Adrenal gland (tissue), 9 donors: ENCODE measurements at regions not wholly inside any gene's neighbourhood (a gene's known extent, or its start where the extent isn't known, plus 50 kb on each side); places are given as distances from the start of the nearest gene placed in this dataset.

Experiments
- DNase-seq, 7 donors: peaks; one replicate each; pipeline ENCODE4 v3.0.0-alpha.2; 2019 to 2020
- H3K27ac ChIP-seq, 5 donors: fragments of 200-600 bp; sonication (generic) in 4 of 5; 1 replicate in 3 of 5; 2 replicates in 2 of 5; pipeline versions ENCODE4 v1.5.1 to v1.8.0; 2016 to 2020; ENCODE audit warnings: mild to moderate bottlenecking in 1 of 5
- H3K27me3 ChIP-seq: fragments of 200-600 bp; 2 replicates; pipeline ENCODE4 v1.8.0; 2021
- H3K36me3 ChIP-seq, 2 donors: fragments of 200-600 bp; replicated peaks in 1 of 2; 1 replicate in 1 of 2; 2 replicates in 1 of 2; pipeline versions ENCODE4 v1.5.1 to v1.8.0; 2018 to 2022
- H3K4me1 ChIP-seq, 2 donors: fragments of 200-600 bp; replicated peaks in 1 of 2; 1 replicate in 1 of 2; 2 replicates in 1 of 2; pipeline versions ENCODE4 v1.5.1 to v1.8.0; 2018 to 2021
- H3K4me3 ChIP-seq, 4 donors: fragments of 200-600 bp; sonication (generic) in 3 of 4; one replicate each; pipeline ENCODE4 v1.5.1; 2016 to 2018
- H3K9me3 ChIP-seq, 3 donors: fragments of 200-600 bp; sonication (generic) in 1 of 3; replicated peaks in 1 of 3; 1 replicate in 2 of 3; 2 replicates in 1 of 3; pipeline versions ENCODE4 v1.5.1 to v1.8.0; 2016 to 2021
- POLR2A ChIP-seq, 2 donors: fragments of 450-650 bp; IDR thresholded peaks; one replicate each; pipeline ENCODE4 v1.6.1; 2017; ENCODE audit warnings: antibody characterized with exemption in 2 of 2, mild to moderate bottlenecking in 2 of 2, moderate library complexity in 1 of 2
- WGBS, 4 donors: extraction: QIAGEN DNeasy Blood & Tissue Kit in 2 of 4; methylation state at CpG; one replicate each; pipeline versions ENCODE4 v1.1.5 to v1.1.7; 2013 to 2017; 5-methylcytosine and 5-hydroxymethylcytosine counted together
- intact Hi-C, 2 donors: fragments of 100-400 bp; cut with DNase I; formaldehyde crosslinking; loops; one replicate each; pipeline versions ENCODE4 v1.14.1 to v1.15.0; 2022 to 2023
- TF ChIP-seq, protein P1 (sequence below), 6 experiments: fragments of 450-650 bp in 4 of 6; fragments of 200-600 bp in 2 of 6; sonication (generic) in 1 of 6; IDR thresholded peaks; 1 replicate in 5 of 6; 2 replicates in 1 of 6; pipeline versions ENCODE4 v1.5.1 to v1.8.0; 2016 to 2021; ENCODE audit warnings: antibody characterized with exemption in 6 of 6, mild to moderate bottlenecking in 2 of 6, moderate library complexity in 1 of 6
- donor health status: healthy with polysubstance abuse.
- donor health status: Bipolar disorder and iron deficiency.
- donor health status: DM: yes; HTN: yes; CAD: no.
- donor health status: DM: no; HTN: no; CAD: no.
- donor health status: DM: no; HTN: no; CAD: no.

DNA sequence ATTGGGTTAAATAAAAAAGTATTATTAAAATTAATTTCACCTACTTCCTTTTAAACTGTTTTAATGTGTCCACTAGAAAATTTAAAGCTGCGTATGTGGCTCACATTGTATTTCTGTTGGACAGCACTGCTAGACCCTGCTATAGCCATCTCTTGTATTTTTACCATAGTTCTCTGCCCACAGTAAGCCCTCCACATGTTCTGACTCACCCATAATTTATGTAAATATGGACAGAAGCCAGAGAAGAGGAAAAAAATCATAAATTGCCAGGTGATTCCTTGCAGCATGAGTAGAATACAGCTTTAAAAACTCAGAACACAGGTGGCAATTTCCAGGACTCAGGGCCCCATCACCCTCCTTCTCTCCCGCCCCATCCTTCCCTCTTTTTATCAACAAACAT lies 142.4 kb upstream of the MEX3C start:
- no peaks in the 10 kb centered on the region for H3K9me3 ChIP-seq
- TF ChIP-seq POLR2A (IDR thresholded peaks at IDR 0.05) = no peak
- TF ChIP-seq, protein P1, sequence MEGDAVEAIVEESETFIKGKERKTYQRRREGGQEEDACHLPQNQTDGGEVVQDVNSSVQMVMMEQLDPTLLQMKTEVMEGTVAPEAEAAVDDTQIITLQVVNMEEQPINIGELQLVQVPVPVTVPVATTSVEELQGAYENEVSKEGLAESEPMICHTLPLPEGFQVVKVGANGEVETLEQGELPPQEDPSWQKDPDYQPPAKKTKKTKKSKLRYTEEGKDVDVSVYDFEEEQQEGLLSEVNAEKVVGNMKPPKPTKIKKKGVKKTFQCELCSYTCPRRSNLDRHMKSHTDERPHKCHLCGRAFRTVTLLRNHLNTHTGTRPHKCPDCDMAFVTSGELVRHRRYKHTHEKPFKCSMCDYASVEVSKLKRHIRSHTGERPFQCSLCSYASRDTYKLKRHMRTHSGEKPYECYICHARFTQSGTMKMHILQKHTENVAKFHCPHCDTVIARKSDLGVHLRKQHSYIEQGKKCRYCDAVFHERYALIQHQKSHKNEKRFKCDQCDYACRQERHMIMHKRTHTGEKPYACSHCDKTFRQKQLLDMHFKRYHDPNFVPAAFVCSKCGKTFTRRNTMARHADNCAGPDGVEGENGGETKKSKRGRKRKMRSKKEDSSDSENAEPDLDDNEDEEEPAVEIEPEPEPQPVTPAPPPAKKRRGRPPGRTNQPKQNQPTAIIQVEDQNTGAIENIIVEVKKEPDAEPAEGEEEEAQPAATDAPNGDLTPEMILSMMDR (IDR thresholded peaks at IDR 0.05) = no peak
- intact Hi-C loops = no loop called here
- DNase-seq = no peak
- no peaks in the 10 kb centered on the region for H3K27me3 ChIP-seq
- no peak overlapping the region for H3K27ac ChIP-seq
- H3K4me1 ChIP-seq = no peaks in the 10 kb centered on the region
- no peaks in the 10 kb centered on the region for H3K36me3 ChIP-seq
- WGBS, 4 donors = 83 to 93% (median 85%) methylated on average over 2 of the region's 2 CpGs
- H3K4me3 ChIP-seq = no peak overlapping the region

DNA sequence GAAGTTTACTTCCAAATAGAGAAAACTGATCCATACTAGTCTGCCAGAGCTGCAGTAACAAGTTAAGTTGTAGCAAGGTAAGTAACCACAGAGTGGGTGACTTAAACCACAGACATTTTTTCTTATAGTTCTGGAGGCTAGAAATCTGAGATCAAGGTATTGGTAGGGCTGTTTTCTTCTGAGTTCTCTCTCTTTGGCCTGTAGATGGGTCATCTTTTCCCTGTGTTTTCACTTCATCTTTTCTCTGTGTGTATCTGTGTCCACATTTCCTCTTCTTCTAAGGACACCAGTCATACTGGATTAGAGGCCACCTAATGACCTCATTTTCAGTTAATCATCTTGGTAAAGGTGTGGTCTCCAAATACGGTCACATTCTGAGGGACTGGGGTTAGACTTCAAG lies 142.9 kb upstream of the MEX3C start:
- DNase-seq = no peak
- no peaks in the 10 kb centered on the region for H3K36me3 ChIP-seq
- WGBS, 4 donors = 62 to 84% (median 74%) methylated on average over 1 of the region's 1 CpG
- no peaks in the 10 kb centered on the region for H3K9me3 ChIP-seq
- no peaks in the 10 kb centered on the region for H3K27me3 ChIP-seq
- no peak for TF ChIP-seq POLR2A (IDR thresholded peaks at IDR 0.05)
- TF ChIP-seq, protein P1 (IDR thresholded peaks at IDR 0.05) = no peak
- H3K4me3 ChIP-seq = no peak overlapping the region
- no peak overlapping the region for H3K27ac ChIP-seq
- no peaks in the 10 kb centered on the region for H3K4me1 ChIP-seq
- intact Hi-C loops = no loop called here

DNA sequence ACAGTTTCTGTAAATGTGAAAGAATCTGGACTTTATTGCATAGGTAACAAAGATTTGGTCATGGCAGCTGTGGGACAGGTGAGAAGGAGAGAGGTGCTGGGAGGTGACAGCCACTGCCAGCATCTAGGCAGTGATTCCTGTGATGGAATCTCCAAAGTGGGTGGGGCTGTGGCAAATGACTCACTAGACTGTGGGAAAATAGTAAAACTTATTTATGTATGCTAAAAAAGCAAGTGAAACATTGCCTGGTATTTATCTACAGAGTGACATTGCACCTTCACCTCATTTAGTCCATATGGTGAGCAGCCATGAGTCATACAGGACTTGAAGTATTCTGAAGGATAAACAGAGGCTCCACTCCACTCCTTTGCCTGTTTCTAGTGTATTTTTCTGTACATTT lies 145.3 kb upstream of the MEX3C start:
- Histone ChIP-seq H3K4me3 (no peak overlapping the region), H3K27me3 (no peaks in the 10 kb centered on the region), H3K4me1 (no peaks in the 10 kb centered on the region), H3K27ac (no peak overlapping the region), H3K9me3 (no peaks in the 10 kb centered on the region), H3K36me3 (no peaks in the 10 kb centered on the region)
- DNase-seq = no peak
- intact Hi-C loops = no loop called here
- TF ChIP-seq, protein P1 (IDR thresholded peaks at IDR 0.05) = no peak
- no peak for TF ChIP-seq POLR2A (IDR thresholded peaks at IDR 0.05)

DNA sequence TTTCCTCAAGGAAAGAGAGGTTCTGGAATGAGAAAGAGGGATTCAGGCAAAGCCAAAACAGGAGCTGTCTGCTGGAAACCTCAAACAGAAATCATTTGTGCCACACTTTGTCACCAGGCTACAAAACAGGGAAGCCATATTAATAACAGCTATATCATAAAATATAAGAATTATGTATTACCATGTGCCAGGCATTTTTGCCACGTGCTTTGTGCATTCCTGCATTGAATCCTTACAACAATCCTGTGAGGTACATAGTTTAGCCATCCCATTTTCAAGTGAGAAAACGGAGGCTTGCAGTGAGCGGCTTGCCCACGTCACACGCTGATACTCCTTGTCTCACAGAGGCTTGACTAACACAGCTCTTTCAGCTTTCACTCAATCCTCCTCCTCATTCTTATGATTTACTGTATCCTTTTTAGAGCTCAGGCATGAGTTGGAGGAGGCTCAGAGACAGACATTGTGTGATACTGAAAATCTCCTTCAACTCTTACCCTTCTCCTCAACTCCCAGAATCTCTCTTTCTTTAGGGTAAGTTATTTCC lies 148.4 kb upstream of the MEX3C start:
- Histone ChIP-seq H3K36me3 (no peaks in the 10 kb centered on the region), H3K27ac (no peak overlapping the region), H3K4me1 (no peaks in the 10 kb centered on the region), H3K27me3 (no peaks in the 10 kb centered on the region), H3K9me3 (no peaks in the 10 kb centered on the region), H3K4me3 (no peak overlapping the region)
- 76 to 87% (median 86%) methylated on average over 5 of the region's 5 CpGs for WGBS, 4 donors
- no peak for TF ChIP-seq POLR2A (IDR thresholded peaks at IDR 0.05)
- TF ChIP-seq, protein P1 (IDR thresholded peaks at IDR 0.05) = no peak
- intact Hi-C loops = no loop called here
- no peak for DNase-seq
